ENCODE measurements at regions not wholly inside any gene's neighbourhood (a gene's known extent, or its start where the extent isn't known, plus 50 kb on each side); places are given as distances from the start of the nearest gene placed in this dataset.

GRCh38 chr2:146681991-146682390 lies 1162.8 kb upstream of the ACVR2A start:
- TF ChIP-seq CTCF (IDR thresholded peaks at IDR 0.05) (no peak), POLR2A (IDR thresholded peaks at IDR 0.05) (no peak), POLR2AphosphoS5 (IDR thresholded peaks at IDR 0.05) (no peak)
